ENCODE measurements at regions not wholly inside any gene's neighbourhood (a gene's known extent, or its start where the extent isn't known, plus 50 kb on each side); places are given as distances from the start of the nearest gene placed in this dataset.
"Not testable (repeated sequence)": the region's sequence is repeated elsewhere in the genome, so short reads cannot be mapped to it uniquely, and the experiment has no call there.

DNA sequence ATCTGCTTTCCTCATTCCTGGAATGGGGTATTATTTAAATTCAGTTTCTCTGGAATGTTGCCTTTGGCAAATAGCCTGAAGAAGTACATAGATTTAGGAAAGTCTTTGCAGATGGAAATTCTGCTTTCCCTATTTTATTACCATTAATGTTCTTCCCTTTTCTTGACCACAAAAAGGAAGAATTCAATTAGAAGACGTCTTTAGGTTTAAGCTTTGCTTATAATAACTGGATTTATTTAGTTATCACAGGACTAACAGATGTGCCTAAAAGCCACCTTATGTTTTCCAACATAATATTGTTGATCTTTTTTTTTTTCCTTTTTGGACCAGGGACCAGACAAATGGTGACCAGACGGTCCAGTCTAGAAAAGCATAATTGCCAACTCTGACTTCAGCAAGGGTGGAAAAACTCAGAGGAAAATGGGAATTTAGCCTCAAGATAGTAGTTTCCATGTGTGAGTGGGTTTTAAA lies 210.1 kb upstream of the SPRY2 start:
- DNase-seq (ENCODE audit: low read depth) = no peak

DNA sequence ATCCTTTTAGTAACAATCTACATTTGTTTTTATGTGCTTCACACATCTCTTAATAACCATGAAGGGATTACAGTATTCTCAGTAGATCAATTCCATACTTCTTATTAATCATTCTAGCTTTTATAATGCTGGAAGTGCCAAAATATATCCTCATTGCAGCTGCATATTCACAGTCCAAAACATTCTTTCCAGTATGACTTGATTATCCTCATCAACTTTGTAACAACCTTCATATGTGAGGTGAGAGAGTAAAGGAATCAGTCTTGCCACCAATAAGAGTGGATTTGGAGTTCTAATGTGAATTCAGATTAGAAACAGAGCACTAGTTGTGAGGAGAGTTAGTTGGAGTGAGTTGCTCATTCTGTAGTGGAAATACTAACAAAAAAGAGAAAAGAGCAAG lies 208.0 kb upstream of the SPRY2 start:
- no peak for DNase-seq (ENCODE audit: low read depth)

DNA sequence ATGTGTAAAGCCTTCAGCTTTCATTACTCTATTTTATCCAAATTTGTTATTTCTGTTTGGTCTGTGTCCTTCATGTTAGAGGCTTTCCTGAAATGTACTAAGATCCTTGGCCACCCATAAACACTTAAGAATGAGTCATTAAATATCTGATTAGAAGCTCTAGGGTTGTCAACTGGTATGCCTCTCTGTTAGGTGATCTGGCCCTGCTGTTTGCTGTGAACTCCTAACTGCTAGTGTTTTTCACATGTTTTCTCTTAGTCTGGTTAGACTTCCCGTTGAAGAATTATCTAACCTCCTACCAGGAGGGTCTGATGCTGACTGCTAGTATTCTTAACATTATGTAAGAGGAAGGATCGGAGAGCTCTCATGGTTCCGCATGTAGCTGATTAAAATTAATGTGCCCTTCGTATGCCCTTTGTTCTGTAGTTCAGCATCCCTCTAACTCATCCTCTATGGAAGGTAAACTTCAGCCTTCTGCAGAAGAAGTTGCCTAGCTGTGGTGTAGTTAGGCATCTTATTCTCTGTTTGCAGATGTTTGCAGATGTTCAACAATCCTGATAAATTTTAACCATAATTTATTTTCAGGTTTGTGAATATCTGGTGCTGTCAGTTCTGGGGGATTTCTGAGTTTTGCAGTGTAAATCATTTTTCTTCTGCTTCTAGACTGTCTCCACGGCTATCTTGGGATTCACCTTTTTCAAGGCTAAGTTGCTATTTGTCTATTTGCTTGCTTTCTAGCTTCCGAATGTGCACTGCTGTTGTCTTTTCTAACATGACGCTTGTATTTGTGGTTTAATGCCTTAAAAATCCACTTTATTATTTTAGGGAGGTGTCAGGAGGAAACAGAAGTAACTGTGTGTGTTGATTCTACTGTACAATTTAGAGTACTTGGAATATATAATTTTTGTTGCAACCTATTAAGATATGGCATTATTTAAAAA lies 207.2 kb upstream of the SPRY2 start:
- DNase-seq (ENCODE audit: low read depth) = peak; percentile 63

DNA sequence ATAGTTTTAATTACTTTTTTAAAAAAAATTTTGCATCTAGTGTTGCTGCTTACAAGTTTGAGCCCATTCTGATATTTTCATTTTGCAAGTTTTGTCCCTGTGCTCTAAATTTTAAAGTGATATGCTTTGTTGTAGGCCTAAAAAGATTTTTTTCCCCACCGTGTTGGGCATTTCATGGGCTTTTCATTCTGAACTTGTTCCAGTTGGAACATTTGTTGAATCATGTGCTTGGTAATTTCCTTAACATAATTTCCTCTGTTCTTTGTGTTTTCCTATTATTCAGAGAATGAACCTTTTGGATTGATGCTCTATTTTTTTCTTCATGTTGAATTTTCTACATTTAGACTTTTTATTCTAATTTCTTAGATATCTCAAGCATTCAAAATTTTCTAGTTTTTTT lies 206.4 kb upstream of the SPRY2 start:
- DNase-seq (ENCODE audit: low read depth) = no peak

DNA sequence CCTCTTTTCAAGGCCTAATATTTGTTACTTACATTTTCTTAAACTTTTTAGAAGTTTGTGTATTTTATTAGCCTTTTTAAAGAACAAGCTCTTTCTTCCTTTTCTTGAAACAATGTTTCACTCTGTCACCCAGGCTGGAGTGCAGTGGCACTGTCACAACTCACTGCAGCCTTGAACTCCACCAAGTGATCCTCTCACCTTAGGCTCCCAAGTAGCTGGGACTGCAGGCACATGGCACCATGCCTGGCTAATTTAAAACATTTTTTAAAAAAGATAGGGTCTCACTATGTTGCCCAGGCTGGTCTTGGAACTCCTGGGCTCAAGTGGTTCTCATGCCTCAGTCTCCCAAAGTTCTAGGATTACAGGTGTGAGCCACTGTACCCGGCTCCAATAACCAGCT lies 192.2 kb upstream of the SPRY2 start:
- DNase-seq (ENCODE audit: low read depth) = no peak

DNA sequence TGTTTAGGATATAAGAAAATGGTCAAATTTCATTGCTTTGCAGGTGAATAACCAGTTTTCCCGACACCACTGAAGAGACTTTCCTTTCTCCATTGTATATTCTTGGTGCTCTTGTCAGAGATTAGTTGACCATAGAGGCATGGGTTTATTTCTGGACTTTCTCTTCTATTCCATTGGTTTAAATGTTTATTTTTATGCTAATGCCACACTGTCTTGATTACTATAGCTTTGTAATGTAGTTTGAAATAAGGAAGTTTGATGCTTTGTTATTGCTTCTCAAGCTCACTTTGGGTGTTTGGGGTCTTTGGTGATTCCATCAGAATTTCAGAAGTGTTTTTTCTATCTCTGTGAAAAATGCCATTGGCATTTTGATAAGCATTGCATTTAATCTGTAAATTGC lies 190.0 kb upstream of the SPRY2 start:
- no peak for DNase-seq (ENCODE audit: low read depth)

DNA sequence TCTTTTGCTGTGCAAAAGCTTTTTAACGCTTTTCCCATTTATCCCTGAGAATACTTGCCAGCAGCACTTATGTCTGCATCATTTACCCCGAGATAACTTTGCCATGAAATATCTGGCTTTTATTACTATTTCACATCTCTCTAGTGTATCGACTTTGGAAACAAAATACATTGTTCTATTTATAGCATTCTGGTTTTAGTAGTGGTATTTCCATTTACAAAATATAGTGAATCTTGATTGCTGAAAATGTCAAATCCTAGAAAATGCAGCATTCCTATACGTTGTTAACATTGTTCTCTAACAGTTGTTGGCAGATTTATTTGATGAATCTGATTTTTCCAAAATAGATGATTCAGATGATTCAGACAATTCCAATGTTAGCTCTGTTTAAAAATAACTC lies 189.3 kb upstream of the SPRY2 start:
- DNase-seq (ENCODE audit: low read depth) = no peak

DNA sequence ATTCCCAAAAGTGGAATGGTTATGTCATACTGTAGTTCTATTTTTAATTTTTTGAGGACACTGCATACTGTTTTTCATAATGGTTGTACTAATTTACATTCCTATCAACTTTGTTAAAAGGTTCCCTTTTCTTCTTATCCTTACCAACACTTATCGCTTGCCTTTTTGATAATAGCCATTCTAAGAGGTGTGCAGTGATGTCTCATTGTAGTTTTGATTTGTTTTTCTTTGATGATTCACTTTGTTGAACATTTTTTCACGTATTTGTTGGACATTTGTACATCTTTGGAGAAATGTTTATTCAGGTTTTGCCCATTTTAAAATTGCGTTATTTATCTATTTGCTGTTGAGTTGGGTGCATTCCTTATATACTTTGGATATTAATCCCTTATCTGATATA lies 188.8 kb upstream of the SPRY2 start:
- peak; percentile 65 for DNase-seq (ENCODE audit: low read depth)

DNA sequence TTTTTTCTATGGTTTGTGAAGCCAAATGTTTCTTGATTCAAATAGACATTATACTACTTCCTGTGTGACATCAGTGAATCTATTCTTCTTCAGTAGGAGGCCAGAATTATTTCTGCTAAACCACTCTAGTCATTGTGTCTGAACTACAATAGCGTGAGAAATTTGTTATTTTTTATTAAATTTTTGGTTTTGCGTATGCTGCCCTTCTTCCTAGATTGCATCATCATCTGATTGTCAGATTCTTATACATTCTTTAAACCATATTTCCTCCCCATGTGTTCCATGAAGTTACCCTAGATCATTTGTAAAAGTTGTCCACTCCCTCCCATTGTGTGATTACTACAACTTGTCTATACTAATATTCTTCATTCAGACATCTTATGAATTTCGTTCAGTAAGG lies 187.8 kb upstream of the SPRY2 start:
- peak; percentile 17 for DNase-seq (ENCODE audit: low read depth)

DNA sequence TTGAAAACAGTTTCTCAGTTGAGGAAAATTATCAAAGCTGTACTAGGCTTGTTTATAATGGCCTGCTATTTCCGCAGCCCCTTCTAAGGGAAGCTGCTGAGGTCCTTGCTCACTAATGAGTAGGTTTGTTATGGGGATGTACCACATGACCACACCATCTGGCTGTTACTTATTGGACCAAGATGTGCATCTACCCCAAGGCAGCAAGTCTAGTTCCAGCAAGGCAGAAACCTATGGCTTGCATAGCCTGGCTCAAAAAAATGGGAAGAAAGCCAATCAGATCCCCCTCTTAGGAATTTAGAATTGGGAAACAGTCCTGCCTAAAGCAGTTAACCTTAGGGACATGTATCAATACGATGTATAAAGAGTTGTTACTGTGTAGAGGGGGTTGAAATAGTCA lies 186.5 kb upstream of the SPRY2 start:
- no peak for DNase-seq (ENCODE audit: low read depth)

DNA sequence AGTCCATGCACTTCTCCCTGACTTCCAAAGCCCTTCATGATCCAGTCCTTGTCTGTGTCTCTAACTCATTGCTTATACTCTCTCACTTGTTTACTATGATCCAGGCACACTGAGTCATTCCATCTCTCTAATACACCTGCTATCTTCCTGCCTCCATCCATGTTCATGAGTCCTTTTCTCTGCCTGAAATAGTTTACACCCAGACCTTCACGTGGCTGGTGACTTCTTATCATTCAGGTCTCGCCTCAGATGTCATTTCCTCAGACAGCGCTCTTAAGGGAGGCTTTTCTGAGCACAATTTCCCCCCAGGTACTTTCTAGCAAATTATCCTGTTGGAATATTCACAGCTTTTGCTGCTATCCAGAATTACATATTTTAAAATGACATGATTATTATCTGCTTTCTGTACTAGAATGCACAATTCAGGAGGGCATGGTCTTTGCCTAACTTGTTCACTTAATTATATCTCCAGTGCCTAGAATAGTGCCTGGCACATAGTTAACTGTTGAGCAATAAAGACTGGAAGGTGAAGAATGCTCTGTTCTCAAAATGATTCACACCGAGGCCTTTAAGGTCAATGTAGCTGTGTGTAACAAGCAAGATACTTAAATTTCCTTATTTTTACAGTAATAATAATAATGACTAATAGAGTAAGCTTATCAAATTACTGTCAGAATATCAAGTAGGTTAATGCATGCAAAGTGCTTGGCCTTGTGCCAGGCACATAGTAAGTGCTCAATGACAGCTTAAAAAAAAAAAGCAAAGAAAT lies 183.7 kb upstream of the SPRY2 start:
- peak; percentile 78 for DNase-seq (ENCODE audit: low read depth)

DNA sequence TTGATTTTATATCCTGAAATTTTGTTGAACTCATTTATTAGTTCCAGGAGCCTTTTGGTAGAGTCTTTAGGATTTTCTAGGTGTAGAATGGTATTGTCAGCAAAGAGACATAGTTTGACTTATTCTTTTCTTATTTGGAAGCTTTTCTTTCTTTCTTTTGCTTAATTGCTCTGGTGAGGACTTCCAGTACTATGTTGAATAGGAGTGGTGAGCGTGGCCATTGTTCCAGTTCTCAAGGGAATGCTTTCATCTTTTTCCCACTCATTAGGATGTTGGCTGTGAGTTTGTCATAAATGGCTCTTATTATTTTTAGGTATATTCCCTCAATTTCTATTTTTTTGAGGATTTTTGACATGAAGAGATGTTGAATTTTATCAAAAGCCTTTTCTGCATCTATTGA lies 182.2 kb upstream of the SPRY2 start:
- DNase-seq (ENCODE audit: low read depth) = no peak

DNA sequence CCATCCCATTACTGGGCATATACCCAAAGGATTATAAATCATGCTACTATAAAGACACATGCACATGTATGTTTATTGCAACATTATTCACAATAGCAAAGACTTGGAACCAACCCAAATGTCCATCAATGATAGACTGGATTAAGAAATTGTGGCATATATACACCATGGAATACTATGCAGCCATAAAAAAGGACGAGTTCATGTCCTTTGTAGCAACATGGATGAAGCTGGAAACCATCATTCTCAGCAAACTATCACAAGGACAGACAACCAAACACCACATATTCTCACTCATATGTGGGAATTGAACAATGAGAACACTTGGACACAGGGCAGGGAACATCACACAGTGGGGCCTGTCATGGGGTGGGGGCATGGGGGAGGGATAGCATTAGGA lies 181.5 kb upstream of the SPRY2 start:
- not testable (repeated sequence) for DNase-seq (ENCODE audit: low read depth)

DNA sequence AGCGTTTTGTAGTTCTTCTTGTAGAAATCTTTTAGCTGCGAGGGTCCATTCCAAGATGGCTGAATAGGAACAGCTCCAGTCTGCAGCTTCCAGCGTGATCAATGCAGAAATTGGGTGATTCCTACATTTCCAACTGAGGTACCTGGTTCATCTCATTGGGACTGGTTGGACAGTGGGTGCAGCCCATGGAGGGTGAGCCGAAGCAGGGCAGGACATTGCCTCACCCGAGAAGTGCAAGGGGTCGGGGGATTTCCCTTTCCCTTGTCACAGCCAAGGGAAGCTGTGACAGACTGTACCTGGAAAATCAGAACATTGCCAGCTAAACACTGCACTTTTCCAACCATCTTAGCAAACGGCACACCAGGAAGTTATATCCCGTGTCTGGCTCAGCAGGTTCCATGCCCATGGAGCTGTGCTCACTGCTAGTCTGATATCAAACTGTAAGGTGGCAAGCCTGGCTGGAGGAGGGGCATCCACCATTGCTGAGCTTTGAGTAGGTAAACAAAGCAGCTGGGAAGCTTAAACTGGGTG lies 176.0 kb upstream of the SPRY2 start:
- no peak for DNase-seq (ENCODE audit: low read depth)

DNA sequence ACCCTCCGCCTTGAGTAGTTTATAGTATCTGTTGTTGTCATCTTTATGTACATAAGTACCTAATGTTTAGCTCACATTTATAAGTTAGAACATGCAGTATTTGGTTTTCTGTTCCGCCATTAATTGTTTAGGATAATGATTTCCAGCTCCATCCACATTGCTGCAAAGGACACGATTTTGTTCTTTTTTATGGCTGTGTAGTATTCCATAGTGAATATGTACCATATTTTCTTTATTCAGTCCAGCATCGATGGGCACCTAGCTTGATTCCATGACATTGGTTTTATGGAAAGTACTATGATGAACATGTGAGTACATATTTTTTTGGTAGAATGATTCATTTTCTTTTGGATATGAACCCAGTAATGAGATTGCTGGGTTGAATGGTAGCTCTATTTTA lies 174.4 kb upstream of the SPRY2 start:
- DNase-seq (ENCODE audit: low read depth) = no peak

DNA sequence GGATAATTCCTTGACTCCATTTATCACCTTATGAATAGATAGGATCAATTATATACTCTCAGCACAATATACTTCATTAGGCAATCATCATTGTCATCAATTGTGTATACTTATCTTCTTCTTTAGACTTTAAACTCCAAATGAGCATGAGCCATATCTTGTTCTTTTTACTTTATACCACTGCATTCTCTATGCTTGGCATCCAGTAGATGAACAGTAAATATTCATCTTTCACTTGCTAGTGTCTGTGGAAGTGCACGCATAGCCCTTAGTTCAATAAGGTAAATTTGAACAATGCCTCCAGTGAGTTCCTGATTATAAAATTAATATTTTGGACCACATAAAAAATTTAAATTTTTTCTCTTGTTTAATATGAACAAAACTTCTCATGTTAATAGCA lies 172.3 kb upstream of the SPRY2 start:
- DNase-seq (ENCODE audit: low read depth) = no peak

DNA sequence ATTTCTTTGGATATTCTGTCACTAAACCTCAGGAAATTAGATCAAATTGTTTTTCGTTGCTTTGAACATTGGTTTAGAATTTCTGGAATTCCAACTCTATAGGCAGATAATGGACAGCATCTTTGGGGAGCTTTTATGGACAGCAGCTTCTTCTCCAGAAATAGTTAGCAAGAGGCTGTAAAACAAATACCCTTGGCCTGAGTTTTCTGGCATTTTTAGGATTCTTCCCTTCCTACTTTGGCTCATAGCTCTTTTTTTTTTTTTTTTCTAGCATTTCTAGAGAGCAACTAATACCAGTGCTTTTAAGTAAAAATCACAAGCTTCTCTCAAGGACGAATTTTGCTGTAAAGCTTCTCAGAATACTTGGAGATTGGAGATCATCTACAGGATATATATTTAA lies 169.8 kb upstream of the SPRY2 start:
- DNase-seq (ENCODE audit: low read depth) = no peak

DNA sequence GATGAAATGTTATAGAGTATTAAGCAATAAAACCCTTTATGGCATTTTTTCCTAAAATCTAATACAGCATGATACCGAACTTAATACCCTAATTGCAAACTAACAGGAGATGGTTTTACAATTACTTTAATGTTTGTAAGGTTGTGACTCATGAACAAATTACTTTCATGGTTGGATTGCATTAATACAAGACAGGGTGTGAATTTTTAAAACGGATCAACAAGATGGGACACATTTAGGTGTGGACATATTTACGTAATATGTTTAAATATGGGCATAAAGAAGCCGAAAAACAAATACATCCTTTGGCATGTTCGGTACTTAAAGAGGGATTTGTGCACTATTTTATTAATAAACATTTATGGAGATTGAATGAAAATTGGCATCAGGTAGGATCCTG lies 168.3 kb upstream of the SPRY2 start:
- DNase-seq (ENCODE audit: low read depth) = no peak

DNA sequence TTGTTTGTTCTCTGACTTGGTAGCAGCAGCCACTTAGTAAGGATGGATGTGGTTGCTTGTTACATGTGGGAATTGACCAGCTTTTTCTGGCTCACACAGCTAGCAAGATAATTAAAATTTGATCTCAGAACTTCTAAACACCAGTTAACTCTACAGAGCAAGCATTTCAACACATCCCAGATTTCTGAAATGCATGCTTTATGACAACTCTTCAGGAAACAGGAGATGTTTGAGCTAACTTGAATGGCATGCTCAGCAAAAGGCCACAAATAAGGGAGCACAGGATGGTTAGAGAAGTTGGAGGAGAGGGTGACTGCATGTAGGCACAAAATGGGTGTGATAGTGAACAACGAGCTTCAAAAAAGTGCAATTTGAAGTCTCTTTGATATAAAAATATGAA lies 167.1 kb upstream of the SPRY2 start:
- DNase-seq (ENCODE audit: low read depth) = peak; percentile 63

DNA sequence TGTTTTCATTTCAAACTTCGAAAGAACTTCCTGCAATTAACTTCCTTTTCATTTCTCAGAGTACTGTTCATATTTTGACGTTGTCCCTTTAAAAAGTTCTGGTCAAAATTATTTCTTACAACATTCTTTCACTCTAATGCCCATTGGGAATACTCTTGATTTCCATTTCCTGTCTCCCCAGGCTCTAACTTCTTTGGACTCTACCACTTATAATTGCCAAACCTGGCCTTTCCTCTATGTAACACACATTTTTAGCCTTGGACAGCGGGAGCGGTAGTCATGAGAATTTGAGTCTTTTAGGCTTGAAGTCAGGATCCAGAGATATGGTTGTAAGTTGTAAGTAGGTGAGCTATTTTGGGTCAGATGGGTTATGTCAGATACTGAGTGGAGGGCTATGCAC lies 163.5 kb upstream of the SPRY2 start:
- DNase-seq (ENCODE audit: low read depth) = no peak

DNA sequence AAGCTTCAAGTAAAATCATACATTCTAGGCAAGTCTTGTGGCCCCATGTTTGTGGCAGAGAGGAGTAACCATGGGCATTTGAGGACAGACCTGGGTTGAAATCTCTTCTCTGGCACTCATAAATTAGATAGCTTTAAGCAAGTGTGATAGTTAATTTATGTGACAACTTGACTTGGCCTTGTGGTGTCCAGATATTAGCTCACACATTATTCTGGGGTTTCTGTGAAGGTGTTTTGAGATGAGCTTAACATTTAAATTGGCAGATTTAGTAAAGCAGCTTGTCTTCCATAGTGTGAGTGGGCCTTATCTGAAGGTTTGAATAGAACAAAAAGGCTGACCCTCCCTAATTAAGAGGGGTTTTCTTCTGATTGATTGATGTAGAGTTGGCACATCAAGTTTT lies 161.4 kb upstream of the SPRY2 start:
- no peak for DNase-seq (ENCODE audit: low read depth)

DNA sequence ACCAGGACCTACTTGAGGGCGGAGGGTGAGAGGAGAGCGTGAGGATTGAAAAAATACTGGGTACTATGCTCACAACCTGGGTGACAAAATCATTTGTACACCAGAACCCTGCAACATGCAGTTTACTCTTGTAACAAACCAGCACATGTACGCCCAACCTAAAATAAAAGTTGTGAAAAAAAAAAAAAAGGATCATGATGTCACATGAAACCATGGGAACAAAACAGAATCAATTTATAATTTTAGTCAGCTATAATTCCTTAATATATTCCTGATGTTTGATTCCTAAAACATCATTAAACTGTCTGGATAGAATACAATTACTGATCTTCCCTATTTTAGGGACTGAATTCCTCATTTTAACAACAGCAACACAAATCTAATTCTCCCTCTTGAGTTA lies 160.6 kb upstream of the SPRY2 start:
- DNase-seq (ENCODE audit: low read depth) = no peak

Data from iris pigment epithelial cell (primary cell).